C4-2B (cell line): ENCODE measurements at regions not wholly inside any gene's neighbourhood (a gene's known extent, or its start where the extent isn't known, plus 50 kb on each side); places are given as distances from the start of the nearest gene placed in this dataset.
A peak's percentile ranks its signal among the peaks of the same experiment; 100 is the strongest.
"Not testable (repeated sequence)": the region's sequence is repeated elsewhere in the genome, so short reads cannot be mapped to it uniquely, and the experiment has no call there.

ENCODE experiments used
- H3K27ac ChIP-seq: fragments of 450-650 bp; 2 replicates; pipeline ENCODE4 v1.5.1; 2017
- ZFX ChIP-seq: fragments of 450-650 bp; IDR thresholded peaks from 2 replicates; pipeline ENCODE4 v1.6.1; 2017
- TF ChIP-seq, protein P1 (sequence below): fragments of 450-650 bp; conservative IDR thresholded peaks from 2 replicates; pipeline ENCODE4 v1.5.1; 2017; ENCODE audit warnings: mild to moderate bottlenecking

DNA sequence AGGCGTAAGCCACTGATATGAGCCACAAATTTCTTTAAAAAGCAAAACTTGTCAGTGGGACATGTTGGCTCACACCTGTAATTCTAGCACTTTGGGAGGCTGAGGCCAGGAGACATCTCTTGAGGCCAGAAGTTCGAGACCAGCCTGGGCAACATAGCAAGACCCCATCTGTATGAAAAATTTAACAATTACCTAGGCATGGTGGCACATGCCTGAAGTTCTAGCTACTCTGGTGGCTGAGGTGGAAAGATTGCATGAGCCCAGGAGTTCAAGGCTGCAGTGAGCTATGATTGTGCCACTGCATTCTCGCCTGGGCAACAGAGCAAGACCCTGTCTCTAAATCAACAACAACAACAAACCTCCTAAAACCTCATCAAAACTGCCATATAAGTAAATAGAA is 147.6 kb upstream of the BARHL2 start:
- TF ChIP-seq ZFX = no peak
- TF ChIP-seq, protein P1, sequence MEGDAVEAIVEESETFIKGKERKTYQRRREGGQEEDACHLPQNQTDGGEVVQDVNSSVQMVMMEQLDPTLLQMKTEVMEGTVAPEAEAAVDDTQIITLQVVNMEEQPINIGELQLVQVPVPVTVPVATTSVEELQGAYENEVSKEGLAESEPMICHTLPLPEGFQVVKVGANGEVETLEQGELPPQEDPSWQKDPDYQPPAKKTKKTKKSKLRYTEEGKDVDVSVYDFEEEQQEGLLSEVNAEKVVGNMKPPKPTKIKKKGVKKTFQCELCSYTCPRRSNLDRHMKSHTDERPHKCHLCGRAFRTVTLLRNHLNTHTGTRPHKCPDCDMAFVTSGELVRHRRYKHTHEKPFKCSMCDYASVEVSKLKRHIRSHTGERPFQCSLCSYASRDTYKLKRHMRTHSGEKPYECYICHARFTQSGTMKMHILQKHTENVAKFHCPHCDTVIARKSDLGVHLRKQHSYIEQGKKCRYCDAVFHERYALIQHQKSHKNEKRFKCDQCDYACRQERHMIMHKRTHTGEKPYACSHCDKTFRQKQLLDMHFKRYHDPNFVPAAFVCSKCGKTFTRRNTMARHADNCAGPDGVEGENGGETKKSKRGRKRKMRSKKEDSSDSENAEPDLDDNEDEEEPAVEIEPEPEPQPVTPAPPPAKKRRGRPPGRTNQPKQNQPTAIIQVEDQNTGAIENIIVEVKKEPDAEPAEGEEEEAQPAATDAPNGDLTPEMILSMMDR = no peak
- H3K27ac ChIP-seq = no peak overlapping the region

DNA sequence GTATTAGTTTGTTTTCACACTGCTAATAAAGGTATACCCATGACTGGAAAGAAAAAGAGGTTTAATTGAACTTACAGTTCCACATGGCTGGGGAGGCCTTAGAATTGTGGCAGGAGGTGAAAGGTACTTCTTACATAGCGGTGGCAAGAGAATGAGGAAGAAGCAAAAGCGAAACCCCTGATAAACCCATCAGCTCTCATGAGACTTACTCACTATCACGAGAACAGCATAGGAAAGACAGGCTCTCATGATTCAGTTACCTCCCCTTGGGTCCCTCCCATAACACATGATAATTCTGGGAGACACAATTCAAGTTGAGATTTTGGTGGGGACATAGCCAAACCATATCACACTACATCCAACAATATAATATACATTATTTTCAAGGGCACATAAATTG is 145.7 kb upstream of the BARHL2 start:
- no peak overlapping the region for H3K27ac ChIP-seq
- TF ChIP-seq, protein P1 = no peak
- no peak for TF ChIP-seq ZFX

DNA sequence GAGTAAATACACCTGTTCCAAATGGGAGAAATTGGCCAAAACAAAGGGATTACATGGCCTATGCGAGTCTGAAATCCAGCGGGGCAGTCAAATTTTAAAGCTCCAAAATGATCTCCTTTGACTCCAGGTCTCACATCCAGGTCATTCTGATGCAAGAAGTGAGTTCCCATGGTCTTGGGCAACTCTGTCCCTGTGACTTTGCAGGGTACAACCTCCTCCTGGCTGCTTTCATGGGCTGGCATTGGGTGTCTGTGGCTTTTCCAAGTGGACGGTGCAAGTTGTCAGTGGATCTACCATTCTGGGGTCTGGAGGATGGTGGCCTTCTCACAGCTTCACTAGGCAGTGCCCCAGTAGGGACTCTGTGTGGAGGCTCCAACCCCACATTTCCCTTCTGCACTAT is 144.3 kb upstream of the BARHL2 start:
- H3K27ac ChIP-seq = not testable (repeated sequence)

DNA sequence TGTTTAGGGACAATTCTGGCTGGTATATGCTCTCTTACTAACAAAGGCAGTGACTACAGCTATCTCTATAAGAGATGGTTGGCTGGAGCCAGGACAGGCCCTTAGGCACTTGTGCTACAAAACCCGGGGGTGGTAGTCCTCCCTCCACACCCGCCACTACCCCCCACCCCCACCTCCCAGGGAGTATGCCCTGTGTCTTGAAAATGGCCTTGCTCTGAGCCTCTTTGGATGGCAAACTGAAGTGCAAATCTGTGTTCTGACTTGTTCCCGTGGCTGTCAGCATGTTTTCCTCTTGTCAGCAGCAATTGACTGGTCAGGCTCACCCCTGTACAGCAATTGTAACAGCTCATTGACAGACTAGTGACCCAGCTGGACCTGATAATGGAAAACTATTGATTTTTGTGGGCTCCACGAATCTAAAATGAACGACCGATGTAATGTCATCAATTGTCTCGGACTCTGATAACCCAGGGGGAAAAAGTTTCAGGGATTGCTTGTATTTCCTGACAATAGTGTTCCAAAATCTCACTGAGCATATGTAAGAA is 139.4 kb upstream of the BARHL2 start:
- no peak for TF ChIP-seq ZFX
- TF ChIP-seq, protein P1 = no peak

DNA sequence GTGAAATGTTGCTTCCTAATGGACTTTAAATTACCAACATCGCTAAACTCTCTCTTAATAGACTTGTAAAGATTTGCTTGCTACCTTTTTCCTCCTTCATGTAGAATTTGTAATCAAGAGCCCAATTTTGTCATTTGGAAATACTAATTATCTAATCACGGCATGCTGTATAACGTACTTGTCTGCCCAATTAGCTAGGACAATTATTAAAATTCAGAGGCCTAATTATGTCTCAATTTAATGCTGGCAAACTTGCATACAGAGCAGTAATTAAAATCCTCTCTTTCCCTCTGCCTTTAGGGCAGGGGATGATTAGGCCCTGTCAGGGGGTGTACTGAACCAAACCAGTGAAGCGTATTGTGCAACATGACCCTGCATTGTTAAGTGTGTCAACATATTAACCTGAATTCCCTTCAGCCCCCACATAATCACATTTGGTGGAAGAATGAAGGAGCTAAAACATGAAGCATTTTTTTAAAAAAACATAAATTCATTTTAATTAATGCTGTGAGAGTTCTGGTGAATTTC is 137.4 kb upstream of the BARHL2 start:
- no peak overlapping the region for H3K27ac ChIP-seq
- no peak for TF ChIP-seq ZFX
- TF ChIP-seq, protein P1 = no peak

More for the DNA sequence above, 139.4 kb upstream of the BARHL2 start:
- no peak overlapping the region for H3K27ac ChIP-seq

DNA sequence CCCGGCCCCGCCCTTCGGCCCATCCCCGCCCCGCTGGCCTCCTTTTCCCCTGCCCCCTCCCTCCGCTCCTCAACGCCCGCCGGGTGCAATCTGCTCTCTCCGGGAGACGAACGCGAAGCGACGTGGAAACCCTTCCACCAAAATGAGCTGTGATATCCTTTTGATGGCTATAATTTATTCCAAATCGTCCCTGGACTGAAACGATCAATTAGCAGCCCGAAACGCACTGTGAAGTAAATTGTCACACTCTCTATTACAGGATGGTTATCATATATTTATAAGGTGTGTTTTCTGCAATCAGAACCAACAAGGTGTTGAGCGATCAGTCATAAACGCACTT is 134.6 kb upstream of the BARHL2 start:
- no peak for TF ChIP-seq ZFX
- TF ChIP-seq, protein P1 = peak; percentile 1
- H3K27ac ChIP-seq = peak overlapping the region; percentile 69; the same call in 1 of the 2 replicates

DNA sequence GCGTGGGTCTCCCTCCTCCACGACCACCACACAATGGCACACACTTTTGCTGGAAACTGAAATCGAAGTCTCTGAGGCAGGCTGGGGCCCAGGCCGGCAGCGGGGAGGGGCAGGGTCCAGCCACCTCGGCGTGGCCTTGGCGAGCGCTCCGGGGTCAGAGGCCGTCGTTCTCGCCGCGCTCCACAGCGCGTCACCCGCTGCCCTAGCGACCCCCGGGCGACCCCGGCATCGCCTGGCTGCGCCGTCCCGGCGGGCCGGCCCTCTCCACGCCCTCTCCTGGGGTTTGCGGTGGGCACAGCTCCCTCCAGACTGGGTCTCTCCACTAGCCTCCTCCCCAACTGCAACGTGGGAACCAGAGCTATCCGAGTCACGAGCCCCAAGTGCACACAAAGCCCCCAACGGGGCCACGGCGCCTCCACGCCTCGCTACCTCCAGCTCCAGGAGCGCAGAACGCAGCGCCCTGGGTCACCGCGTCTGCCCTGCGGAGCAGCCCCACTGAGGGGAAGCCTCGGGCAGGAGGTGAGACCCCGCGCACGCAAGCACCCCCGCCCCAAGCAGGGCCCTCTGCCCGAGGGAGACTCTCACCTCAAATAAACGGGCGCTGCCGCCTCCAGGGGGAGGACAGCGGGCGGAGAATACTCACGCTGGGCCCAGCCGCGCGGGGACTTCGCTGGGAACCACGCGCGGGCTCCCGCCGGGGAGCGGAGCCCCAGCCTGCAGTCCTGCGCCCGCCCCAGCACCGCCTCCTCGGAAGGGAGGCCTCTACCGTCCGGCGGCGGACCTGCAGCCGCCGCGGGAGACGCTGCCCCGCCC is 134.0 kb upstream of the BARHL2 start:
- TF ChIP-seq ZFX = peak; percentile 51
- TF ChIP-seq, protein P1 = peak; percentile 92
- peak overlapping the region; percentile 69 for H3K27ac ChIP-seq
